Astrocyte (in vitro differentiated cells and primary cell): ENCODE measurements at regions not wholly inside any gene's neighbourhood (a gene's known extent, or its start where the extent isn't known, plus 50 kb on each side); places are given as distances from the start of the nearest gene placed in this dataset.

Source experiments
- CTCF ChIP-seq: IDR thresholded peaks from 2 replicates; pipeline ENCODE4 v1.5.1; 2011; ENCODE audit warnings: low read depth, mild to moderate bottlenecking, inconsistent platforms, low read length, moderate library complexity; ENCODE audit not compliant: insufficient read depth
- EZH2 ChIP-seq: IDR thresholded peaks from 2 replicates; pipeline ENCODE4 v1.6.1; 2012; ENCODE audit warnings: mild to moderate bottlenecking, low read length, inconsistent platforms; ENCODE audit not compliant: insufficient read depth

GRCh38 chr1:101360506-101360905 is 123.7 kb downstream of the S1PR1 start:
- TF ChIP-seq CTCF (no peak), EZH2 (no peak)
